ENCODE measurements at regions not wholly inside any gene's neighbourhood (a gene's known extent, or its start where the extent isn't known, plus 50 kb on each side); places are given as distances from the start of the nearest gene placed in this dataset.

DNA sequence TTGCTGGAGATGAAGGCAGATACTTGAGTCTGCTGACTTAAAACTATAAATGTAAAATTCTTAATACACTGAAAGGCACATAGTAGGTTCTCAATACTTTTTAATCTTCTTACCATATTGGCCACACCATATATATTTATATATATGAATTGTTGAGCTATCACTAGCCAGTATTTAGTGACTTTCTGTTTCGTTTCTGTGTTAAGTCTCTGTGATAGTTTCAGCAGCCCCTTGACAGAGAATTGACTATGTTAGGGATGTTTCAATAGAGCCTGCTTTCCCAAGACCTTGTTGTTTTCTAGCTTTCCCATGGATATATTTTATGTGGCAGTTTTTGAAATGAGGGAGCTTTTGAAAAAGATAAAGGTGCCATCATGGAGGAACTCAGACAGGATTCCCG is 206.5 kb upstream of the GOT2 start:
- H3K4me1 ChIP-seq = no peaks in the 10 kb centered on the region
- no peak for DNase-seq (ENCODE audit: extremely low spot score)
- H3K4me3 ChIP-seq = no peak overlapping the region
- H3K9me3 ChIP-seq = no peaks in the 10 kb centered on the region
- TF ChIP-seq CTCF (IDR thresholded peaks at IDR 0.05) (no peak), POLR2A (IDR thresholded peaks at IDR 0.05; ENCODE audit: low read depth) (no peak), POLR2AphosphoS5 (IDR thresholded peaks at IDR 0.05) (no peak), EP300 (IDR thresholded peaks at IDR 0.05) (no peak)
- H3K36me3 ChIP-seq = no peaks in the 10 kb centered on the region
- WGBS = 86% methylated on average over 2 of the region's 2 CpGs
- no peaks in the 10 kb centered on the region for H3K27me3 ChIP-seq
- no peak overlapping the region for H3K27ac ChIP-seq (replicated peaks in 1 of 4)
- intact Hi-C loops (cut with DNase I) = no loop called here

DNA sequence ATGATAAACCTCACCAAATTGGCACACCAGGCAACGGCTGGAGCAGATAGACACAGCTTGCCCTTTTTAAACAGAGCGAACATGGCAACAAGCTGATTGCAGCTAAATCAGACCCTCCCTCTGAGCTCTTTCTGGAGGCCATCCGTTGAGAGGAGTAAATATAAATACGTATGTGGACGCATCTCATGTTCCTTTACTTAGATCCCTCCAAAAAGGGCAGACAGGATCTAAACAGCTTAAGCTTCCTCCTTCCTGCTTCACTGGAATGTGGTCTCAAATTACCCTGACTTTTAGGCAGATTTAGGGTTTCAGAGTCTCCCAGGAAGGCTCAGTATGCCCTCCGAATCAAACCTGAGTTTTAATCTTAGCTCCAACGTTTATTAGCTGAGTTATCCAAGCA is 204.7 kb upstream of the GOT2 start:
- DNase-seq (ENCODE audit: extremely low spot score) = no peak
- TF ChIP-seq CTCF (IDR thresholded peaks at IDR 0.05) (no peak), POLR2AphosphoS5 (IDR thresholded peaks at IDR 0.05) (no peak), EP300 (IDR thresholded peaks at IDR 0.05) (no peak), POLR2A (IDR thresholded peaks at IDR 0.05; ENCODE audit: low read depth) (no peak)
- Histone ChIP-seq H3K36me3 (no peaks in the 10 kb centered on the region), H3K27ac (replicated peaks in 1 of 4) (no peak overlapping the region), H3K4me3 (no peak overlapping the region), H3K4me1 (no peaks in the 10 kb centered on the region), H3K27me3 (no peaks in the 10 kb centered on the region), H3K9me3 (peaks cover 0 to 9% (median 0%) of the 10 kb centered on the region in 4 donors)
- intact Hi-C loops (cut with DNase I) = no loop called here
- 34% methylated on average over 7 of the region's 7 CpGs for WGBS

GRCh38 chr16:58937661-58938060 is 203.5 kb upstream of the GOT2 start:
- Histone ChIP-seq H3K4me1 (no peaks in the 10 kb centered on the region), H3K36me3 (no peaks in the 10 kb centered on the region), H3K27me3 (no peaks in the 10 kb centered on the region), H3K27ac (replicated peaks in 1 of 4) (no peak overlapping the region), H3K4me3 (no peak overlapping the region), H3K9me3 (peaks cover 0 to 9% (median 0%) of the 10 kb centered on the region in 4 donors)
- 51% methylated on average over 5 of the region's 5 CpGs for WGBS
- intact Hi-C loops (cut with DNase I) = no loop called here
- TF ChIP-seq CTCF (IDR thresholded peaks at IDR 0.05) = no peak
- no peak for TF ChIP-seq POLR2A (IDR thresholded peaks at IDR 0.05; ENCODE audit: low read depth)
- TF ChIP-seq EP300 (IDR thresholded peaks at IDR 0.05) = no peak
- TF ChIP-seq POLR2AphosphoS5 (IDR thresholded peaks at IDR 0.05) = no peak
- no peak for DNase-seq (ENCODE audit: extremely low spot score)

GRCh38 chr16:58933186-58933585 is 199.1 kb upstream of the GOT2 start:
- Histone ChIP-seq H3K36me3 (no peaks in the 10 kb centered on the region), H3K4me1 (no peaks in the 10 kb centered on the region), H3K4me3 (no peak overlapping the region), H3K27me3 (no peaks in the 10 kb centered on the region), H3K9me3 (peaks cover 0 to 9% (median 0%) of the 10 kb centered on the region in 4 donors), H3K27ac (replicated peaks in 1 of 4) (no peak overlapping the region)
- DNase-seq (ENCODE audit: extremely low spot score) = no peak
- no peak for TF ChIP-seq POLR2AphosphoS5 (IDR thresholded peaks at IDR 0.05)
- TF ChIP-seq POLR2A (IDR thresholded peaks at IDR 0.05; ENCODE audit: low read depth) = no peak
- WGBS = 87% methylated on average over 3 of the region's 3 CpGs
- intact Hi-C loops (cut with DNase I) = no loop called here

- H3K9me3 ChIP-seq = peaks cover 0 to 9% (median 0%) of the 10 kb centered on the region in 4 donors
- no peak for DNase-seq (ENCODE audit: extremely low spot score)
- no peak for TF ChIP-seq CTCF (IDR thresholded peaks at IDR 0.05)
- no peak for TF ChIP-seq POLR2AphosphoS5 (IDR thresholded peaks at IDR 0.05)
- no peak for TF ChIP-seq EP300 (IDR thresholded peaks at IDR 0.05)
- no peak for TF ChIP-seq POLR2A (IDR thresholded peaks at IDR 0.05; ENCODE audit: low read depth)
- H3K27me3 ChIP-seq = no peaks in the 10 kb centered on the region
- intact Hi-C loops (cut with DNase I) = no loop called here
- no peak overlapping the region for H3K4me3 ChIP-seq
- no peaks in the 10 kb centered on the region for H3K36me3 ChIP-seq
- WGBS = 54% methylated on average over 4 of the region's 4 CpGs
- no peak overlapping the region for H3K27ac ChIP-seq (replicated peaks in 1 of 4)
- H3K4me1 ChIP-seq = no peaks in the 10 kb centered on the region
Measured at GRCh38 chr16:58931436-58931835, 197.3 kb upstream of the GOT2 start.
